ENCODE measurements at regions not wholly inside any gene's neighbourhood (a gene's known extent, or its start where the extent isn't known, plus 50 kb on each side); places are given as distances from the start of the nearest gene placed in this dataset.
"Not testable (repeated sequence)": the region's sequence is repeated elsewhere in the genome, so short reads cannot be mapped to it uniquely, and the experiment has no call there.

DNA sequence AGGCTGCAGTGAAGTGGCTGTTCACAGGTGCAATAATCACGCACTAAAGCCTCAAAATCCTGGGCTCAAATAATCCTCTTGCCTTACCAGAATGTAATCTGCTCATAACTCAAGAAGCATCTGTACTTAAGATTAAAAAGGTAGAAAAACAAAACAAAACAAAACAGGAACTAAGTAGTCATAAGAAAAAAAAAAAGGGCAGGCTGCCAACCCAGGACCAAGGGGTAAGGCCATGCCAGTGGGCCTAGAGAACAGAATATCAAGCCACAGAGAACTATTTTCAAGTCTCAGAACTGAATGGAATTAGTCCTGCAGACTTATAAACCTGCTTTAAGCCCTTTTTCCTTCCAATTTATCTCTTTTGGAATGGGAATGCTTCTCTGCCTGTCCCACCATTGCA, 64.8 kb upstream of the TBC1D3K start:
- TF ChIP-seq, protein P1, sequence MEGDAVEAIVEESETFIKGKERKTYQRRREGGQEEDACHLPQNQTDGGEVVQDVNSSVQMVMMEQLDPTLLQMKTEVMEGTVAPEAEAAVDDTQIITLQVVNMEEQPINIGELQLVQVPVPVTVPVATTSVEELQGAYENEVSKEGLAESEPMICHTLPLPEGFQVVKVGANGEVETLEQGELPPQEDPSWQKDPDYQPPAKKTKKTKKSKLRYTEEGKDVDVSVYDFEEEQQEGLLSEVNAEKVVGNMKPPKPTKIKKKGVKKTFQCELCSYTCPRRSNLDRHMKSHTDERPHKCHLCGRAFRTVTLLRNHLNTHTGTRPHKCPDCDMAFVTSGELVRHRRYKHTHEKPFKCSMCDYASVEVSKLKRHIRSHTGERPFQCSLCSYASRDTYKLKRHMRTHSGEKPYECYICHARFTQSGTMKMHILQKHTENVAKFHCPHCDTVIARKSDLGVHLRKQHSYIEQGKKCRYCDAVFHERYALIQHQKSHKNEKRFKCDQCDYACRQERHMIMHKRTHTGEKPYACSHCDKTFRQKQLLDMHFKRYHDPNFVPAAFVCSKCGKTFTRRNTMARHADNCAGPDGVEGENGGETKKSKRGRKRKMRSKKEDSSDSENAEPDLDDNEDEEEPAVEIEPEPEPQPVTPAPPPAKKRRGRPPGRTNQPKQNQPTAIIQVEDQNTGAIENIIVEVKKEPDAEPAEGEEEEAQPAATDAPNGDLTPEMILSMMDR (IDR thresholded peaks at IDR 0.05; ENCODE audit: low read depth, low read length, missing control alignments) = no peak
- no peak overlapping the region for H3K4me3 ChIP-seq (ENCODE audit: low read depth, low read length)
- DNase-seq (ENCODE audit: low read depth) = no peak

DNA sequence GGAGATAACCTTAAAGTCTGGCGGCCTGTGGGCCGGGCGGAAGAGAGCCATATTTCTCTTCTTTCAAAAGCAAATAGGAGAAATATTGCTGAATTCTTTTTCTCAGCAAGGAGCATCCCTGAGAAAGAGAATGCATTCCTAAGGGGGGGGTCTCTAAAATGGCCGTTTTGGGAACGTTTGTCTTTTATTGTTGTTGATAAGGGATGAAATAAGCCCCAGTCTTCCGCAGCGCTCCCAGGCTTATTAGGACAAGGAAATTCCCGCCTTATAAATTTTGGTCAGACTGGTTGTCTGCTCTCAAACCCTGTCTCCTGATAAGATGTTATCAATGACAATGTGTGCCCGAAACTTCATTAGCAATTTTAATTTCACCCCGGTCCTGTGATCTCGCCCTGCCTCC, 65.8 kb upstream of the TBC1D3K start:
- not testable (repeated sequence) for DNase-seq (ENCODE audit: low read depth); H3K4me3 ChIP-seq (ENCODE audit: low read depth, low read length)

DNA sequence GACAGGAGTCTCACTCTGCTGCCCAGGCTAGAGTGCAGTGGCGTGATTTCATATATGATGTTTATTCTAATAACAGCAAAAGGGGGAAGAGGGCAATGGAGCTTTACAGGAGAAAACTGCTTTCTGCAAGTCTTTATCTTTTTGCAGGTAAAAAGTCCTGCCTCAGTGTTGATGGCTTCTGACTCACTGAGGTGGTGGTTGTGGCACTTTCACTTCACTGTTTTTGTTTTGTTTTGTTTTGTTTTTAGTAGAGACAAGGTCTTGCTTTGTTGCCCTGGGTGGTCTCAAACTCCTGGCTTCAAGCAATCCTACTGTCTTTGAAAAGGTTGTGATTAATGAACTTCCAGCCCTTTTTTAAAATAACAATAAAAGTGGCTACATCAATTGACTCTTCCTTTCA, 68.0 kb upstream of the TBC1D3K start:
- no peak for DNase-seq (ENCODE audit: low read depth)
- TF ChIP-seq, protein P1 (IDR thresholded peaks at IDR 0.05; ENCODE audit: low read depth, low read length, missing control alignments) = no peak

DNA sequence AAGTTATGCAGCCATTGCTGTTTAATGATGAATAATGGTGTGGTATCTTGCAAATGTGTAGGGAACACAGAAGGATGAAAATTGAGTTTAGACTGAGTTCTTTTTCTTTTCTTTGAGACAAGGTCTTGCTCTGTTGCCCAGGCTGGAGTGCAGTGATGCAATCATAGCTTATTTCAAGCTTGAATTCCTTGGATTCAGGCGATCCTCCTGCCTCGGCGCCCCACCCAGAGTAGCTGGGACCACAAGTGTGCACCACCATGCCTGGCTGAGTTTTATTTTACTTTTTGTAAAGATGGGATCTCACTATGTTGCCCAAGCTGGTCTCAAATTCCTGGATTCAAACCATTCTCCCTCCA, 74.6 kb upstream of the TBC1D3K start:
- no peak overlapping the region for H3K4me3 ChIP-seq (ENCODE audit: low read depth, low read length)
- TF ChIP-seq, protein P1 (IDR thresholded peaks at IDR 0.05; ENCODE audit: low read depth, low read length, missing control alignments) = no peak
- no peak for DNase-seq (ENCODE audit: low read depth)

More for the DNA sequence above, 68.0 kb upstream of the TBC1D3K start:
- H3K4me3 ChIP-seq (ENCODE audit: low read depth, low read length) = no peak overlapping the region

DNA sequence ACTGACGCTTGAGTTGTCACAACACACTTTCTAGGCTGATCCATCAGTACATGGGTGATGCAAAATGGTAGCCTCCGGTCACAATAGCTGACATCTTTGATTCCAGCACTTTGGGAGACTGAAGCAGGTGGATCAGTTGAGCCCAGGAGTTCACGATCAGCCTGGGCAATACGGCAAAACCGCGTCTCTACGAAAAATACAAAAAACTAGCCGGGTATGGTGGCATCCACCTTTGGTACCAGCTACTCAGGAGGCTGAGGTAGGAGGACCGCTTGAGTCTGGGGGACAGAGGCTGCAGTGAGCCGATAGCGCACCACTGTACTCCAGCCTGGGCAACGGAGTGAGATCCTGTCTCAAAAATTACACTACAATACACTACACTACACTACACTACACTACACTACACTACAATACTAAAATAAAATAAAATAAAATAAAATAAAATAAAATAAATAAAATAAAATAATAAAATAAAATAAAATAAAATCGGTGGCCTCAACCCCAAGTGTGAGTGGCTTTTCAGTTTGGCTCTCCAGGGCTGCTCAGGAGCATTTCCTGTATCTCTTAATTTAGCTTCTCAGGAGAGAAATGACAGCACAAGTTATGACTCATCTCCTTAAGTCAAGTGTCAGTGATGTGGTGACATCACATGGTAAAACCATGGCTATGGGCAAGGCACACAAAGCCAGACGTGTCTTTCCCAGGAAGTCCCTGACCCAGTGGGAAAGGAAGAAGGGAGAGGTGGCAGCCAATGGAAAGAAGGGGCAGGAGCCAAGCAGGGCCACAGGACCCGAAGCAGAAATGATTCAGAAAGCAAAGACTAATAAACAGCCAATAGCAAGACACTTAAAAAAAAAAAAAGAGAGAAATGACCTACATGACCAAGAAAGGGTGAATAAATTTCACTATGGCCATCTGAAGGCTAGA, 75.3 kb upstream of the TBC1D3K start:
- TF ChIP-seq, protein P1 (IDR thresholded peaks at IDR 0.05; ENCODE audit: low read depth, low read length, missing control alignments) = no peak
- H3K4me3 ChIP-seq (ENCODE audit: low read depth, low read length) = no peak overlapping the region
- no peak for DNase-seq (ENCODE audit: low read depth)

DNA sequence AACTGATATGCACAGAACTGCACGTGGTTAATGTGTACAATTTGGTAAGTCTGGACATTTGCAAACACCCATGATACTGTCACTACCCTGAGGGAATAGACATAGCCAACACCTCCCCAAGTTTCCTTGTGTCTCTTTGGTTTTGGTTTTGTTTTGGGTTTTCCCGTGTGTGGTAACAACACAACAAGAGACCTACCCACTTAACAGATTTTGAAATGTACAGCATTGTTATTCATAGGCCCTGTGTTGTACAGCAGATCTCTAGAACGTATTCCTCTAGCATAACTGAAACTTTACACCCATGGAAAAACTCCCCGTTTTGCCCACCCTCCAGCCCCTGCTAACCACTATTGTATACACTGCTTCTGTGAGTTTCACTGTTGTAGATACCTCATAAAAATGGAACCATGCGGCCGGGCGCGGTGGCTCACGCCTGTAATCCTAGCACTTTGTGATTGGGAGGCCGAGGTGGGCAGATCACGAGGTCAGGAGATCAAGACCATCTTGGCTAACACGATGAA, 76.3 kb upstream of the TBC1D3K start:
- no peak overlapping the region for H3K4me3 ChIP-seq (ENCODE audit: low read depth, low read length)
- TF ChIP-seq, protein P1 (IDR thresholded peaks at IDR 0.05; ENCODE audit: low read depth, low read length, missing control alignments) = no peak
- DNase-seq (ENCODE audit: low read depth) = no peak

DNA sequence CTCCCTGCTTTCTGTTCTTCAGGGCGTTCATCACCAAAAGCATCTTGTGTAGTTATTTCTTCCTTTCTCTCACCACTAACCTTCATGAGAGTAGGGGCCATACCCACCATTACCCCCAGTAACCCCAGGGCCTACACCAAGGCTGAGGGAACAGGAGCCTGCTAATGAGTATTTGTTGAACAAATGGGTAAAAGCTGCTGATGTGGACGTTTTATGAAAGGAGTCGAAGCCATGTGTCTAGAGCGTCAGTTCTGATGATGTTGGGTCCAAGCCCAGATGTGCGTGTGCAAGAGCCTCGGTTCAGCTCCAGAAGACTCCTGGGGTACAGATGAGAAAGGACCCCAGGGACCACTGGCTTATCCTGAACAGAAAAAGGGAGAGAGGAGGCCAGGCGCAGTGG, 77.1 kb upstream of the TBC1D3K start:
- no peak for DNase-seq (ENCODE audit: low read depth)
- TF ChIP-seq, protein P1 (IDR thresholded peaks at IDR 0.05; ENCODE audit: low read depth, low read length, missing control alignments) = no peak
- H3K4me3 ChIP-seq (ENCODE audit: low read depth, low read length) = no peak overlapping the region

Data from GM12864 (cell line).